Psoas muscle (tissue), 7 donors: ENCODE measurements at regions not wholly inside any gene's neighbourhood (a gene's known extent, or its start where the extent isn't known, plus 50 kb on each side); places are given as distances from the start of the nearest gene placed in this dataset.

Source experiments
- ATAC-seq, 4 donors: fragments of 200-7000 bp; cut with Tn5 transposase; one replicate each; pipeline ENCODE4 v1.9.1; 2020; ENCODE audit warnings: moderate library complexity in 3 of 4, mild to moderate bottlenecking in 2 of 4
- DNase-seq, 2 donors: peaks; one replicate each; pipeline ENCODE4 v3.0.0-alpha.2; 2020
- H3K27ac ChIP-seq: fragments of 200-600 bp; one replicate; pipeline ENCODE4 v1.8.0; 2022
- H3K27me3 ChIP-seq, 3 donors: fragments of 200-600 bp in 1 of 3; one replicate each; pipeline versions ENCODE4 v1.6.1 to v1.8.0; 2013 to 2022; ENCODE audit warnings: low read length in 2 of 3, mild to moderate bottlenecking in 2 of 3, moderate library complexity in 1 of 3; ENCODE audit not compliant: insufficient read depth in 3 of 3
- H3K36me3 ChIP-seq, 2 donors: fragments of 200-600 bp in 1 of 2; one replicate each; pipeline versions ENCODE4 v1.6.1 to v1.8.0; 2013 to 2022; ENCODE audit warnings: low read depth in 1 of 2, mild to moderate bottlenecking in 1 of 2, moderate library complexity in 1 of 2; ENCODE audit not compliant: insufficient read depth in 1 of 2
- H3K4me1 ChIP-seq: fragments of 200-600 bp; one replicate; pipeline ENCODE4 v1.8.0; 2022
- H3K4me3 ChIP-seq: fragments of 200-600 bp; one replicate; pipeline ENCODE4 v1.8.0; 2022; ENCODE audit warnings: mild to moderate bottlenecking
- H3K9me3 ChIP-seq: fragments of 200-600 bp; one replicate; pipeline ENCODE4 v1.8.0; 2022
- WGBS, 3 donors: extraction: QIAGEN DNeasy Blood & Tissue Kit; methylation state at CpG; one replicate each; pipeline versions ENCODE4 v1.1.6 to v1.1.7; 2013; 5-methylcytosine and 5-hydroxymethylcytosine counted together
- intact Hi-C, 2 donors: fragments of 100-400 bp; cut with DNase I; formaldehyde crosslinking; loops; one replicate each; pipeline versions ENCODE4 v1.11.0 to v1.14.2; 2022
- TF ChIP-seq, protein P1 (sequence below): fragments of 200-600 bp; IDR thresholded peaks from one replicate; pipeline ENCODE4 v1.8.0; 2022; ENCODE audit warnings: antibody characterized with exemption
- donor health status: healthy with polysubstance abuse.
- donor health status: DM: no; HTN: no; CAD: no; lungs with moderate emphysema.
- donor health status: Bipolar disorder and iron deficiency.
- donor health status: healthy.
- donor health status: DM: yes; HTN: yes; CAD: no.
- donor health status: DM: no; HTN: no; CAD: no.
- donor health status: DM: yes; HTN: yes; CAD: no.

DNA sequence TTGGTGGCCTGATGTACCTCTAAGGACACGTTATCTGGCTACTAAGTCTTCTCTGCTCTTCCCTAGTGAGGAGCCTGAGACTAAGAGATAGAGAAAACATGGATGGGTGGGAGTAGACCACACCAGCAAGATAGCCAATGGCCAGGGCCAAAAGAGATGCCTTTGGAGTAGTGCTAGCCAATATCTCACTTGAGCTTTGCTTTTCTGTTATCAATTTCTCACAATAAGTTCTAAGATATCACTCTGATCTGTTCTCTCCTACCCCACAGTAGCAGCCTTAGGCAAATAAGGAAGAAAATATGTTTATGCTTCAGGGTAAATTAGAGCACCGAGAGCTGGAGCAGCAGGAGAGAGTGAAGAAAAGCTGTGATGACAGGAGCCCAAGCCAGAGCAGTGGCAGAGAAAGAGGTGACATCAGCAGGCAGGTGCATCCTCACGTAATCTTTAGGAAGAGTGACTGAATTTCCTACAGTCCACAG lies 343.9 kb upstream of the NOCT start:
- Histone ChIP-seq H3K4me1 (no peaks in the 10 kb centered on the region), H3K27ac (no peak overlapping the region), H3K9me3 (no peaks in the 10 kb centered on the region), H3K27me3 (no peaks in the 10 kb centered on the region), H3K4me3 (no peak overlapping the region), H3K36me3 (no peaks in the 10 kb centered on the region)
- intact Hi-C loops, result loop anchor here in 1 of 2 donors (10.0 kb wide), 1 partner anchor 1547 kb away; no protein-coding TSS in a partner anchor
- TF ChIP-seq, protein P1, sequence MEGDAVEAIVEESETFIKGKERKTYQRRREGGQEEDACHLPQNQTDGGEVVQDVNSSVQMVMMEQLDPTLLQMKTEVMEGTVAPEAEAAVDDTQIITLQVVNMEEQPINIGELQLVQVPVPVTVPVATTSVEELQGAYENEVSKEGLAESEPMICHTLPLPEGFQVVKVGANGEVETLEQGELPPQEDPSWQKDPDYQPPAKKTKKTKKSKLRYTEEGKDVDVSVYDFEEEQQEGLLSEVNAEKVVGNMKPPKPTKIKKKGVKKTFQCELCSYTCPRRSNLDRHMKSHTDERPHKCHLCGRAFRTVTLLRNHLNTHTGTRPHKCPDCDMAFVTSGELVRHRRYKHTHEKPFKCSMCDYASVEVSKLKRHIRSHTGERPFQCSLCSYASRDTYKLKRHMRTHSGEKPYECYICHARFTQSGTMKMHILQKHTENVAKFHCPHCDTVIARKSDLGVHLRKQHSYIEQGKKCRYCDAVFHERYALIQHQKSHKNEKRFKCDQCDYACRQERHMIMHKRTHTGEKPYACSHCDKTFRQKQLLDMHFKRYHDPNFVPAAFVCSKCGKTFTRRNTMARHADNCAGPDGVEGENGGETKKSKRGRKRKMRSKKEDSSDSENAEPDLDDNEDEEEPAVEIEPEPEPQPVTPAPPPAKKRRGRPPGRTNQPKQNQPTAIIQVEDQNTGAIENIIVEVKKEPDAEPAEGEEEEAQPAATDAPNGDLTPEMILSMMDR, result no peak
- no peak for DNase-seq
- 47 to 68% (median 50%) methylated on average over 3 of the region's 3 CpGs for WGBS, 3 donors
- ATAC-seq, result no peak

DNA sequence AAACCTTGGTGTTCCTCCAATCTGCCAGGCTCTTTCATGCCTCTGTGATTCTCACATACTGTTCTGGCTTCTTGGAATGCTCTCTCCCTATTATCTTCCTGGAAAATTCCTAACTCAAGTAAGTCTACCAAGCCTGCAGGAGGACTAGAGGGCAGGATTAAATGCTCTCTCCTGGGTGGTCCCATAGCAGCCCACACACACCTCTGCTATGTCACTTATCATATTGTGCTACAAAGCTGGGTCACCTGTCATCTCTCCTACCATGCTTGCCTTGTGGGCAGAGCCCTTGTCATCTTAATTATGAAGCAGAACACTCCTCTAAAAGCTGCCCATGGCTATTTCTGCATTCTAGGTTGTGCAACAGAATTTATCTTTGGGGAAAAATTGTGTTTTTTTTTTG lies 344.5 kb upstream of the NOCT start:
- DNase-seq, result no peak
- intact Hi-C loops, result loop anchor here in 1 of 2 donors (10.0 kb wide), 1 partner anchor 1546 kb away; no protein-coding TSS in a partner anchor
- Histone ChIP-seq H3K36me3 (no peaks in the 10 kb centered on the region), H3K4me1 (no peaks in the 10 kb centered on the region), H3K4me3 (no peak overlapping the region), H3K27ac (no peak overlapping the region), H3K27me3 (no peaks in the 10 kb centered on the region), H3K9me3 (no peaks in the 10 kb centered on the region)
- no peak for ATAC-seq
- TF ChIP-seq, protein P1, result no peak

DNA sequence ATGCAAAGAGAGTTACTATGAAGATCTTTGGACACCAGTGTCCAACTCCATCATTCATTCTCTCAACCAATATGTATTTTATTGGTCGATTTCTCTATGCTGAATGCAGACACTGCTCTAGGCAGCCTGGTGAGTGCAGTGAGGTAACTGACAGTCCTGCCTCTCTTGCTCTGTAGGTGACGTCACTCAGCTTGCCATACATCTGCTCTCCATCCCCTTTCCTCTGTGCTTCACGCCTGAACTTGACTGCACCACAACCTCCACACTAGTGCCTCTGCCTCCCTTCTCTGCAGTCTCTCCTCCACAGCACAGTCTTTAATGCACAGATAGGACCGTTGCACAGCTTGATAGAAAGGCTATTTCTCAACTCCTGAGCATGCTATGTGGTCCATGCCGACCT lies 344.9 kb upstream of the NOCT start:
- intact Hi-C loops, result loop anchor here in 1 of 2 donors (10.0 kb wide), 1 partner anchor 1546 kb away; no protein-coding TSS in a partner anchor
- WGBS, 3 donors, result 86 to 97% (median 95%) methylated on average over 5 of the region's 5 CpGs

DNA sequence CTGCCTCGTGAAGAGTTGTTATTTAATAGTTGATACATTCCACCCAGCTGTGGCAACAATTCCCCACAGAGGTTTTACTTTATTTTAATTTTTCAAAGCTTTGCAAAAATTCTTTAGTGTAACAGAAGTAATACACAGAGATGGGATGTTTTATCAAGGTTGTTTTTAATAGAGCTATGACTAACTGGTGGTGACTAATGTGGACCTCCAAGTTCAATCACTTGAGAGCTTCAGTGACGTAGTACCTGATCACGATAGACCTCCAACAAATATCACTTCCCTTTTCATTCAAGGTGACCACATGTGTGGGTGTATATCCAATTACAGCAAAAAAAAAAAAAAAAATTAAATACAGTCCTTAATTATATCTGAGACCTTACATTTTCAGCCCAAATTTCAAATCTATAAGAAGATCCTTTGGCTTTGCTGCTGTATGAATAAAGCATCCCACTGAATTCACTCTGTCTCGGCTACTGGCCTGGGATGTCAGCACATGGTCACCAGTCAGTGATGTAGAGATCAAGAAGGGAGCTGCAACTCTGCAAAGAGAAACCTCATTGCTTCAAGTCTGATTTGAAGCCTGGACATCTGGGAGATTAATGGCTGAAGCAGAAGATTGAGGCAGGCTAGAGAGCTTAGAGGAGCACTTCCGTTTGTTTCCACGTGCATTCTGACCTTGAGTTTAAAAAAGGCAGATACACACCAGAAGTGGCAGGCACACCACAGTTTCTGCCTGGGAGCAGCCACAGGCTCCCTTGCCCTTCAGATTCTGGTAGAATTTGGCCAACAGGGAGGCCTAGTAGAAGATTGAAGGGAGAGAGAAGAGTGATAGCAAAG lies 345.9 kb upstream of the NOCT start:
- Histone ChIP-seq H3K9me3 (no peaks in the 10 kb centered on the region), H3K4me1 (no peaks in the 10 kb centered on the region), H3K4me3 (no peak overlapping the region), H3K27me3 (no peaks in the 10 kb centered on the region), H3K36me3 (no peaks in the 10 kb centered on the region), H3K27ac (no peak overlapping the region)
- TF ChIP-seq, protein P1, result no peak
- 81 to 88% (median 87%) methylated on average over 6 of the region's 6 CpGs for WGBS, 3 donors
- intact Hi-C loops, result loop anchor here in 1 of 2 donors (10.0 kb wide), 1 partner anchor 1545 kb away; no protein-coding TSS in a partner anchor
- ATAC-seq (no peak), DNase-seq (no peak)

More for the DNA sequence above, 344.9 kb upstream of the NOCT start:
- TF ChIP-seq, protein P1, result no peak
- Histone ChIP-seq H3K27me3 (no peaks in the 10 kb centered on the region), H3K4me1 (no peaks in the 10 kb centered on the region), H3K36me3 (no peaks in the 10 kb centered on the region), H3K9me3 (no peaks in the 10 kb centered on the region), H3K4me3 (no peak overlapping the region), H3K27ac (no peak overlapping the region)
- DNase-seq (no peak), ATAC-seq (no peak)
